ENCODE measurements at regions not wholly inside any gene's neighbourhood (a gene's known extent, or its start where the extent isn't known, plus 50 kb on each side); places are given as distances from the start of the nearest gene placed in this dataset.

GRCh38 chr4:25550376-25551030 lies 105.1 kb upstream of the SLC34A2 start:
- DNase-seq (ENCODE audit: low read depth, low spot score), result no peak
- ChIA-PET CTCF (interaction anchor here (0.6 kb wide), 1 partner anchor 1796 kb away, joined by 3 read pairs; no protein-coding TSS in a partner anchor), POLR2A (no interaction called here)

DNA sequence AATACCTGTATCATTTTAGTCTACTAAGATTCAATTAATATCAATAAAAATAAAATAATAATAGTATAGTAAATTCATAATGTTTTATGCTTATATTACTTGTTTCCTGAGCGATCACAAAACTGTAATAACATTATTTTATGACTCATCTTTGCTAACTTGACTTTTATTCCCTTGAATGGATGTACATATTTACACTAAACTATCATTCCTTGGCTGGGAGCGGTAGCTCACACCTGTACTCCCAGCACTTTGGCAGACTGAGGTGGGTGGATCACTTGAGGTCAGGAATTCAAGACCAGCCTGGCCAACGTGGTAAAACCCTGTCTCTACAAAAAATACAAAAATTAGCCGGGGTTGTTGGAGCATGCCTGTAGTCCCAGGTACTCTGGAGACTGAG lies 104.0 kb upstream of the SLC34A2 start:
- no peaks in the 10 kb centered on the region for H3K9me3 ChIP-seq (ENCODE audit: control insufficient read depth, insufficient read depth, low read length)
- no peak overlapping the region for H3K27ac ChIP-seq (ENCODE audit: low read depth, low read length)
- DNase-seq (ENCODE audit: low read depth, low spot score), result no peak
- ChIA-PET CTCF (no interaction called here), POLR2A (no interaction called here)
- H3K4me3 ChIP-seq (ENCODE audit: low read depth, low read length), result no peak overlapping the region
- no peaks in the 10 kb centered on the region for H3K27me3 ChIP-seq (ENCODE audit: control insufficient read depth, insufficient read depth, low read length)
- no peak for TF ChIP-seq CTCF (IDR thresholded peaks at IDR 0.05; ENCODE audit: low read depth, low read length)

More at GRCh38 chr4:25550376-25551030, 105.1 kb upstream of the SLC34A2 start:
- Histone ChIP-seq H3K27me3 (ENCODE audit: control insufficient read depth, insufficient read depth, low read length) (no peaks in the 10 kb centered on the region), H3K27ac (ENCODE audit: low read depth, low read length) (no peak overlapping the region), H3K9me3 (ENCODE audit: control insufficient read depth, insufficient read depth, low read length) (no peaks in the 10 kb centered on the region), H3K4me3 (ENCODE audit: low read depth, low read length) (no peak overlapping the region)
- no peak for TF ChIP-seq CTCF (IDR thresholded peaks at IDR 0.05; ENCODE audit: low read depth, low read length)

DNA sequence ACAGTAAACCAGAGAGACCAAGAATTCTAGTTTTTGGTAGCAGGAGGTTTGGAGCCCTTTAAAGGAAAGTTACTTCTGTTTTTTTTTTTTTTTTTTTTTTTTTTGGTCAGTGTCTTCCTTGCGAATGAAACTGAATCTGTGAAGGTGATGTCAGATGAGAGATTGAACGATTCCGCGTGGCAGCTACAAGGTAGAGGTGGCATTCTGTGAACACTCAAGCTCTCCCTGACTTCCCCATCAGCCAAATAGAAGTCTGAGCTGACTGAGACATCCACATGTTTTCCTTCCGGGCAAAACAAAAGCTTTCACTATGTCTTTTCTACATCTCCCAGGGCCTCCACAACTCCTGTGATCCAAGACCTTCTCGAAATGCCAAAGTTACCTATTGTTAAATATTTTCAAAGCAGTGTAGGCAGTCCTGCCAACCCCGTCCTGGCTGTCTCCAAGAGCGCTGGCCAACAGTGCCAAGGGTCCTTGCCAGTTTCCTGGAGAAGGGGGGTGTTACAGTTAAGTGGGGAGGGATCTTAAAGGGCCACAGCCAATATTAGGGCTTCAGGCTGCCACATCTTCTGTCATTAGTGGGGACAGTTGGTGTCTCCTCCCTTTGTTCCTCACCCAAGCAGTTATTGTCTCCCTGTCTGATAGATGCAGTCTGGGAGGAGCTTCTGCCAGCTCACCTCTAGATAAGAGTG lies 102.9 kb upstream of the SLC34A2 start:
- H3K27ac ChIP-seq (ENCODE audit: low read depth, low read length), result no peak overlapping the region
- H3K9me3 ChIP-seq (ENCODE audit: control insufficient read depth, insufficient read depth, low read length), result no peaks in the 10 kb centered on the region
- no peaks in the 10 kb centered on the region for H3K27me3 ChIP-seq (ENCODE audit: control insufficient read depth, insufficient read depth, low read length)
- no peak for DNase-seq (ENCODE audit: low read depth, low spot score)
- ChIA-PET CTCF (no interaction called here), POLR2A (no interaction called here)
- H3K4me3 ChIP-seq (ENCODE audit: low read depth, low read length), result no peak overlapping the region
- no peak for TF ChIP-seq CTCF (IDR thresholded peaks at IDR 0.05; ENCODE audit: low read depth, low read length)

- H3K9me3 ChIP-seq (ENCODE audit: control insufficient read depth, insufficient read depth, low read length), result no peaks in the 10 kb centered on the region
- ChIA-PET POLR2A (no interaction called here), CTCF (no interaction called here)
- H3K4me3 ChIP-seq (ENCODE audit: low read depth, low read length), result no peak overlapping the region
- no peaks in the 10 kb centered on the region for H3K27me3 ChIP-seq (ENCODE audit: control insufficient read depth, insufficient read depth, low read length)
- TF ChIP-seq CTCF (IDR thresholded peaks at IDR 0.05; ENCODE audit: low read depth, low read length), result no peak
- H3K27ac ChIP-seq (ENCODE audit: low read depth, low read length), result no peak overlapping the region
- no peak for DNase-seq (ENCODE audit: low read depth, low spot score)
These were observed 96.1 kb upstream of the SLC34A2 start for GRCh38 chr4:25559508-25559907.

GRCh38 chr4:25560605-25561004 lies 95.0 kb upstream of the SLC34A2 start:
- DNase-seq (ENCODE audit: low read depth, low spot score), result no peak
- POLR2A ChIA-PET, result no interaction called here
- CTCF ChIA-PET, result no interaction called here
- Histone ChIP-seq H3K27me3 (ENCODE audit: control insufficient read depth, insufficient read depth, low read length) (no peaks in the 10 kb centered on the region), H3K27ac (ENCODE audit: low read depth, low read length) (no peak overlapping the region), H3K9me3 (ENCODE audit: control insufficient read depth, insufficient read depth, low read length) (no peaks in the 10 kb centered on the region), H3K4me3 (ENCODE audit: low read depth, low read length) (no peak overlapping the region)
- TF ChIP-seq CTCF (IDR thresholded peaks at IDR 0.05; ENCODE audit: low read depth, low read length), result no peak
